Mucosa of descending colon (tissue), 3 donors: ENCODE measurements at regions not wholly inside any gene's neighbourhood (a gene's known extent, or its start where the extent isn't known, plus 50 kb on each side); places are given as distances from the start of the nearest gene placed in this dataset.

ENCODE experiments used
- ATAC-seq: fragments of 200-7000 bp; cut with Tn5 transposase; one replicate; pipeline ENCODE4 v1.9.1; 2020; ENCODE audit warnings: mild to moderate bottlenecking, moderate library complexity
- DNase-seq, 3 donors: peaks; one replicate each; pipeline ENCODE4 v3.0.0-alpha.2; 2020
- H3K36me3 ChIP-seq: fragments of 200-600 bp; one replicate; pipeline ENCODE4 v1.8.0; 2021; ENCODE audit warnings: low read depth, mild to moderate bottlenecking
- H3K4me1 ChIP-seq: fragments of 200-600 bp; one replicate; pipeline ENCODE4 v1.8.0; 2021; ENCODE audit warnings: low read depth, mild to moderate bottlenecking
- H3K4me3 ChIP-seq: fragments of 200-600 bp; one replicate; pipeline ENCODE4 v1.8.0; 2021; ENCODE audit warnings: mild to moderate bottlenecking
- H3K9me3 ChIP-seq: fragments of 200-600 bp; one replicate; pipeline ENCODE4 v1.8.0; 2021; ENCODE audit warnings: mild to moderate bottlenecking
- CTCF ChIP-seq: fragments of 200-600 bp; IDR thresholded peaks from one replicate; pipeline ENCODE4 v1.8.0; 2022; ENCODE audit warnings: antibody characterized with exemption, mild to moderate bottlenecking
- intact Hi-C, 2 donors: fragments of 100-400 bp; cut with DNase I in 1 of 2; cut with micrococcal nuclease in 1 of 2; formaldehyde crosslinking; loops; one replicate each; pipeline versions ENCODE4 v1.11.0 to v1.11.1; 2022; cut with DNase I, micrococcal nuclease
- donor health status: DM: no; HTN: no; CAD: no; lungs with moderate emphysema.
- donor health status: DM: no; HTN: no; CAD: no.
- donor health status: DM: no; HTN: yes; CAD: no.

- peaks cover 4% of the 10 kb centered on the region for H3K9me3 ChIP-seq
- intact Hi-C loops, result no loop called here
- H3K36me3 ChIP-seq, result no peaks in the 10 kb centered on the region
- DNase-seq (no peak), ATAC-seq (no peak)
- H3K4me3 ChIP-seq, result no peak overlapping the region
- H3K4me1 ChIP-seq, result no peaks in the 10 kb centered on the region
- TF ChIP-seq CTCF, result no peak
Measured at GRCh38 chr7:41867639-41868280, 164.9 kb upstream of the INHBA start.

GRCh38 chr7:41862261-41862660 is 159.4 kb upstream of the INHBA start:
- H3K36me3 ChIP-seq, result no peaks in the 10 kb centered on the region
- no peak for DNase-seq
- no peak for TF ChIP-seq CTCF
- intact Hi-C loops, result no loop called here
- H3K9me3 ChIP-seq, result peaks cover 4% of the 10 kb centered on the region
- ATAC-seq, result no peak
- H3K4me1 ChIP-seq, result no peaks in the 10 kb centered on the region
- no peak overlapping the region for H3K4me3 ChIP-seq

- no peak for DNase-seq
- H3K4me3 ChIP-seq, result no peak overlapping the region
- H3K36me3 ChIP-seq, result no peaks in the 10 kb centered on the region
- H3K9me3 ChIP-seq, result peaks cover 4% of the 10 kb centered on the region
- no peaks in the 10 kb centered on the region for H3K4me1 ChIP-seq
- intact Hi-C loops, result no loop called here
- no peak for ATAC-seq
- TF ChIP-seq CTCF, result no peak
Measured at GRCh38 chr7:41861642-41862041, 158.8 kb upstream of the INHBA start.

- TF ChIP-seq CTCF, result no peak
- ATAC-seq (no peak), DNase-seq (no peak)
- Histone ChIP-seq H3K4me1 (no peaks in the 10 kb centered on the region), H3K9me3 (no peaks in the 10 kb centered on the region), H3K4me3 (no peak overlapping the region), H3K36me3 (no peaks in the 10 kb centered on the region)
- intact Hi-C loops, result no loop called here
Measured at GRCh38 chr7:41858201-41858600, 155.3 kb upstream of the INHBA start.

- ATAC-seq (no peak), DNase-seq (no peak)
- Histone ChIP-seq H3K4me1 (no peaks in the 10 kb centered on the region), H3K36me3 (no peaks in the 10 kb centered on the region), H3K9me3 (no peaks in the 10 kb centered on the region), H3K4me3 (no peak overlapping the region)
- intact Hi-C loops, result no loop called here
- TF ChIP-seq CTCF, result no peak
Measured at GRCh38 chr7:41855798-41856197, 152.9 kb upstream of the INHBA start.

- H3K36me3 ChIP-seq, result no peaks in the 10 kb centered on the region
- TF ChIP-seq CTCF, result no peak
- ATAC-seq (no peak), DNase-seq (no peak)
- H3K4me1 ChIP-seq, result no peaks in the 10 kb centered on the region
- H3K4me3 ChIP-seq, result no peak overlapping the region
- intact Hi-C loops, result no loop called here
- no peaks in the 10 kb centered on the region for H3K9me3 ChIP-seq
Measured at GRCh38 chr7:41847606-41848005, 144.7 kb upstream of the INHBA start.
